ENCODE measurements at regions not wholly inside any gene's neighbourhood (a gene's known extent, or its start where the extent isn't known, plus 50 kb on each side); places are given as distances from the start of the nearest gene placed in this dataset.

- TF ChIP-seq CTCF (optimal IDR thresholded peaks at IDR 0.05 in 1 of 3, IDR thresholded peaks at IDR 0.05 in 1 of 3, conservative IDR thresholded peaks at IDR 0.05 in 1 of 3; ENCODE audit: extremely low read depth in 1 of 3, insufficient read depth in 2 of 3, low read length in 3 of 3) (no peak), EZH2 (IDR thresholded peaks at IDR 0.05; ENCODE audit: low read length) (no peak)
Measured at GRCh38 chr7:142546452-142546851, 202.8 kb upstream of the PRSS1 start.
